ENCODE measurements at regions not wholly inside any gene's neighbourhood (a gene's known extent, or its start where the extent isn't known, plus 50 kb on each side); places are given as distances from the start of the nearest gene placed in this dataset.

DNA sequence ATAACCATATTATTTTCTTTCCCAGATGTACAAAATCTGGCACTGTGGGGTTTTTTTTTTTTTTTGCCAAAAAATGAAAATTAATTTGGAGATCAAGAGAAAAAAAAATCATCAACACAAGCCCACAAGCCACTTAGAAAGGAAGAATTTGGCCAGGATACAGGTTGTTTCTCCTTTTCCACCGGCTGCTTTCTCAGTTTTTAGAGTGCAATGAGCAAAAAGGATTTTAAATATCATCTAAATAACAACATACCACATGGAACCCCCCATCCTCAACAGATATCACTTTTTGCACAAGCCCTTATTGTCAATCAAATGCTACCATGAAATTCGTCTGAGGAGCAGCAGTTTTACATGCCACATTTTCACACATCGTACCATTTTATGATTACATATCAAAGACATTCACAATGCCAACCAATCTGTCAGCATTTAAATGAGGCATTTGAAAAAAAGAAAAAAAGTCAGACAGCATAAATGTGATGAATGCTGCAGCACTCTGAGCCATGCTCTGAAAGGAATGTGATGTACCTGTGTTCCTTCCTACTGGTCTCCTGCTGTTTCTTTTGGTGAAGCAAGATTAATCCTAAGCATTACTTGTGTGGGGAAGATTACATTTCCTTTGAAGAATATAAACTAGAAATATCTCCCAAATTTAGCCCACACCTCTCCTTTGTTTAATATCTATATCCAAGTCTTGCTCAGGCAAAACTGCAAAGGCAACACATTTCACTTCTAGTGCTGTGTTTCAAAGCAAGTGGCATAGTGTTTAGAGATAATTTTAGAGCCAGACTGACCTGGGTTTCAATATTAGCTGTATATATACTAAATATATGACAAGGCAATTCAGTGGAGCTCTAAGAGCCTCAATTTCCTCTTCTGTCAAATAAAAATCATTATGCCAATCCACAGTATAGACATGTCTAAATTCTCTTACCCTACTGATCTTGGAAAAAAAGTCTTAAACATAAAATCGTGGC lies 391.3 kb downstream of the CMPK2 start:
- no peak for TF ChIP-seq POLR2A (IDR thresholded peaks at IDR 0.05)
- TF ChIP-seq, protein P1, sequence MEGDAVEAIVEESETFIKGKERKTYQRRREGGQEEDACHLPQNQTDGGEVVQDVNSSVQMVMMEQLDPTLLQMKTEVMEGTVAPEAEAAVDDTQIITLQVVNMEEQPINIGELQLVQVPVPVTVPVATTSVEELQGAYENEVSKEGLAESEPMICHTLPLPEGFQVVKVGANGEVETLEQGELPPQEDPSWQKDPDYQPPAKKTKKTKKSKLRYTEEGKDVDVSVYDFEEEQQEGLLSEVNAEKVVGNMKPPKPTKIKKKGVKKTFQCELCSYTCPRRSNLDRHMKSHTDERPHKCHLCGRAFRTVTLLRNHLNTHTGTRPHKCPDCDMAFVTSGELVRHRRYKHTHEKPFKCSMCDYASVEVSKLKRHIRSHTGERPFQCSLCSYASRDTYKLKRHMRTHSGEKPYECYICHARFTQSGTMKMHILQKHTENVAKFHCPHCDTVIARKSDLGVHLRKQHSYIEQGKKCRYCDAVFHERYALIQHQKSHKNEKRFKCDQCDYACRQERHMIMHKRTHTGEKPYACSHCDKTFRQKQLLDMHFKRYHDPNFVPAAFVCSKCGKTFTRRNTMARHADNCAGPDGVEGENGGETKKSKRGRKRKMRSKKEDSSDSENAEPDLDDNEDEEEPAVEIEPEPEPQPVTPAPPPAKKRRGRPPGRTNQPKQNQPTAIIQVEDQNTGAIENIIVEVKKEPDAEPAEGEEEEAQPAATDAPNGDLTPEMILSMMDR (IDR thresholded peaks at IDR 0.05) = no peak

Data from esophagus squamous epithelium (tissue), 4 donors.